Spleen (tissue), 11 donors: ENCODE measurements at regions not wholly inside any gene's neighbourhood (a gene's known extent, or its start where the extent isn't known, plus 50 kb on each side); places are given as distances from the start of the nearest gene placed in this dataset.

Source experiments
- DNase-seq: peaks from one replicate; pipeline ENCODE4 v3.0.0-alpha.2; 2020
- H3K27ac ChIP-seq, 8 donors: fragments of 200-600 bp; sonication (generic) in 7 of 8; 1 replicate in 4 of 8; 2 replicates in 4 of 8; pipeline versions ENCODE4 v1.5.0 to v1.8.0; 2016 to 2021; ENCODE audit warnings: inconsistent platforms in 4 of 8, mild to moderate bottlenecking in 4 of 8, moderate library complexity in 1 of 8
- H3K27me3 ChIP-seq, 7 donors: fragments of 200-600 bp; sonication (generic) in 6 of 7; replicated peaks in 1 of 7; 1 replicate in 4 of 7; 2 replicates in 3 of 7; pipeline versions ENCODE4 v1.5.0 to v1.8.0; 2016 to 2021; ENCODE audit warnings: inconsistent platforms in 3 of 7, mild to moderate bottlenecking in 1 of 7
- H3K36me3 ChIP-seq, 6 donors: fragments of 200-600 bp; sonication (generic) in 5 of 6; 1 replicate in 4 of 6; 2 replicates in 2 of 6; pipeline versions ENCODE4 v1.5.0 to v1.8.0; 2016 to 2021; ENCODE audit warnings: inconsistent platforms in 2 of 6
- H3K4me1 ChIP-seq, 6 donors: fragments of 200-600 bp; sonication (generic) in 5 of 6; 1 replicate in 3 of 6; 2 replicates in 3 of 6; pipeline versions ENCODE4 v1.5.0 to v1.8.0; 2016 to 2021; ENCODE audit warnings: inconsistent platforms in 3 of 6
- H3K4me3 ChIP-seq, 8 donors: fragments of 200-600 bp; sonication (generic) in 7 of 8; 1 replicate in 4 of 8; 2 replicates in 4 of 8; pipeline versions ENCODE4 v1.5.0 to v1.8.0; 2016 to 2021; ENCODE audit warnings: inconsistent platforms in 4 of 8, mild to moderate bottlenecking in 4 of 8, moderate library complexity in 2 of 8
- H3K9me3 ChIP-seq, 8 donors: fragments of 200-600 bp; sonication (generic) in 7 of 8; 1 replicate in 4 of 8; 2 replicates in 4 of 8; pipeline versions ENCODE4 v1.5.0 to v1.8.0; 2016 to 2021; ENCODE audit warnings: inconsistent platforms in 4 of 8
- POLR2A ChIP-seq, 3 donors: fragments of 450-650 bp; IDR thresholded peaks; one replicate each; pipeline ENCODE4 v1.5.1; 2017; ENCODE audit warnings: antibody characterized with exemption in 3 of 3, mild to moderate bottlenecking in 1 of 3
- POLR2AphosphoS5 ChIP-seq, 3 donors: sonication (generic); formaldehyde crosslinking; IDR thresholded peaks; one replicate each; pipeline ENCODE4 v1.5.1; 2017; ENCODE audit warnings: antibody characterized with exemption in 3 of 3
- WGBS, 5 donors: extraction: QIAGEN DNeasy Blood & Tissue Kit in 3 of 5; methylation state at CpG; one replicate each; pipeline versions ENCODE4 v1.1.5 to v1.1.7; 2013 to 2018; 5-methylcytosine and 5-hydroxymethylcytosine counted together
- intact Hi-C: fragments of 100-400 bp; cut with DNase I; formaldehyde crosslinking; loops from one replicate; pipeline ENCODE4 v1.15.0; 2023; ENCODE audit warnings: low total_unique reads
- TF ChIP-seq, protein P1 (sequence below), 11 experiments: fragments of 200-600 bp in 7 of 11; fragments of 450-650 bp in 4 of 11; sonication (generic) in 4 of 11; IDR thresholded peaks in 8 of 11; conservative IDR thresholded peaks in 3 of 11; 1 replicate in 7 of 11; 2 replicates in 4 of 11; pipeline versions ENCODE4 v1.4.0 to v1.8.0; 2016 to 2021; ENCODE audit warnings: antibody characterized with exemption in 11 of 11, inconsistent platforms in 4 of 11, mild to moderate bottlenecking in 1 of 11
- donor health status: healthy with polysubstance abuse.
- donor health status: DM: no; HTN: no; CAD: no; lungs with moderate emphysema.
- donor health status: DM: no; HTN: no; CAD: no.
- donor health status: Bipolar disorder and iron deficiency.
- donor health status: healthy.
- donor health status: DM: no; HTN: no; CAD: no.
- donor health status: DM: yes; HTN: yes; CAD: no.

DNA sequence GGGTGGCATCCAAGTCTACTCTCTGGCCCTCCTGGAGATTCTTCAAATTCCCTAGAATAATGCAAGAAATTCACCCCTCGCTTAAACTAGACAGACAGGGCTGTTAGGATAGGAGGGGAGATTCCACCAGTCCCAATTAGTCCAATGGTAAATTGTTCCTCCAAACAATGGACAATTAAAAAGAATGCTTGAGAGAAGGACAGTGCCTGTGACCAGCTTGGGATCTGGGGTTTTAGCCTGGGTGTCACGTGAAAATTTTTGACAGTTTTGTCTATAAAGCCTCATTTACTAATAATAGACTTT, 177.7 kb upstream of the RAB4A start:
- no peak for DNase-seq
- no peaks in the 10 kb centered on the region for H3K27me3 ChIP-seq
- H3K4me1 ChIP-seq = no peaks in the 10 kb centered on the region
- H3K4me3 ChIP-seq = no peak overlapping the region
- intact Hi-C loops = no loop called here
- TF ChIP-seq, protein P1, sequence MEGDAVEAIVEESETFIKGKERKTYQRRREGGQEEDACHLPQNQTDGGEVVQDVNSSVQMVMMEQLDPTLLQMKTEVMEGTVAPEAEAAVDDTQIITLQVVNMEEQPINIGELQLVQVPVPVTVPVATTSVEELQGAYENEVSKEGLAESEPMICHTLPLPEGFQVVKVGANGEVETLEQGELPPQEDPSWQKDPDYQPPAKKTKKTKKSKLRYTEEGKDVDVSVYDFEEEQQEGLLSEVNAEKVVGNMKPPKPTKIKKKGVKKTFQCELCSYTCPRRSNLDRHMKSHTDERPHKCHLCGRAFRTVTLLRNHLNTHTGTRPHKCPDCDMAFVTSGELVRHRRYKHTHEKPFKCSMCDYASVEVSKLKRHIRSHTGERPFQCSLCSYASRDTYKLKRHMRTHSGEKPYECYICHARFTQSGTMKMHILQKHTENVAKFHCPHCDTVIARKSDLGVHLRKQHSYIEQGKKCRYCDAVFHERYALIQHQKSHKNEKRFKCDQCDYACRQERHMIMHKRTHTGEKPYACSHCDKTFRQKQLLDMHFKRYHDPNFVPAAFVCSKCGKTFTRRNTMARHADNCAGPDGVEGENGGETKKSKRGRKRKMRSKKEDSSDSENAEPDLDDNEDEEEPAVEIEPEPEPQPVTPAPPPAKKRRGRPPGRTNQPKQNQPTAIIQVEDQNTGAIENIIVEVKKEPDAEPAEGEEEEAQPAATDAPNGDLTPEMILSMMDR (IDR thresholded peaks at IDR 0.05 in 8 of 11, conservative IDR thresholded peaks at IDR 0.05 in 3 of 11) = no peak
- TF ChIP-seq POLR2AphosphoS5 (IDR thresholded peaks at IDR 0.05) (no peak), POLR2A (IDR thresholded peaks at IDR 0.05) (no peak)
- WGBS, 5 donors = 91 to 96% (median 94%) methylated on average over 2 of the region's 2 CpGs
- no peak overlapping the region for H3K27ac ChIP-seq
- H3K9me3 ChIP-seq = peaks cover 0 to 8% (median 2%) of the 10 kb centered on the region in 8 donors
- no peaks in the 10 kb centered on the region for H3K36me3 ChIP-seq

- Histone ChIP-seq H3K9me3 (peaks cover 0 to 8% (median 2%) of the 10 kb centered on the region in 8 donors), H3K36me3 (no peaks in the 10 kb centered on the region), H3K4me3 (no peak overlapping the region), H3K27ac (no peak overlapping the region), H3K27me3 (no peaks in the 10 kb centered on the region), H3K4me1 (no peaks in the 10 kb centered on the region)
- TF ChIP-seq POLR2A (IDR thresholded peaks at IDR 0.05) = no peak
- TF ChIP-seq, protein P1 (IDR thresholded peaks at IDR 0.05 in 8 of 11, conservative IDR thresholded peaks at IDR 0.05 in 3 of 11) = no peak
- TF ChIP-seq POLR2AphosphoS5 (IDR thresholded peaks at IDR 0.05) = no peak
- WGBS, 5 donors = 79 to 93% (median 91%) methylated on average over 5 of the region's 5 CpGs
- no peak for DNase-seq
- intact Hi-C loops = no loop called here
Measured at GRCh38 chr1:229093609-229094336, 177.1 kb upstream of the RAB4A start.

- no peaks in the 10 kb centered on the region for H3K36me3 ChIP-seq
- DNase-seq = no peak
- H3K4me3 ChIP-seq = no peak overlapping the region
- no peak for TF ChIP-seq POLR2A (IDR thresholded peaks at IDR 0.05)
- TF ChIP-seq POLR2AphosphoS5 (IDR thresholded peaks at IDR 0.05) = no peak
- TF ChIP-seq, protein P1 (IDR thresholded peaks at IDR 0.05 in 8 of 11, conservative IDR thresholded peaks at IDR 0.05 in 3 of 11) = no peak
- H3K27me3 ChIP-seq = no peaks in the 10 kb centered on the region
- H3K4me1 ChIP-seq = no peaks in the 10 kb centered on the region
- H3K27ac ChIP-seq = no peak overlapping the region
- peaks cover 0 to 8% (median 2%) of the 10 kb centered on the region in 8 donors for H3K9me3 ChIP-seq
- intact Hi-C loops = no loop called here
- WGBS, 5 donors = 89 to 95% (median 92%) methylated on average over 13 of the region's 13 CpGs
Measured at GRCh38 chr1:229094476-229095311, 176.2 kb upstream of the RAB4A start.

DNA sequence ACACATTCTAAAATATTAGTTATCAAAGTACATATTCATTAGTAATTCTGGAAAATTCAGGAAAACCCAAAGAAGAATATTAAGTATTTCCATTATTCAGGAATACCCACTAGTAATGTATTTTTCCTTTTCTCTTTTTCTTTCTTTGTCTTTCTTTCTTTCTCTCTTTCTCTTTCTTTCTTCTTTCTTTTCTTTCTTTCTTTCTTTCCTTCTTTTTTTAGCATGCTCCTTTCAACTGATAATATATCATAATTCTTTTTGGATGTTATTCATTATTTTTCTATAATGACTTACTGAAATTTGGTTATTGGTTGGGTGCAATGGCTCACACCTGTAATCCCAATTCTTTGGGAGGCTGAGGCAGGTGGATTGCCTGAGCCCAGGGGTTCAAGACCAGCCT, 175.6 kb upstream of the RAB4A start:
- DNase-seq = no peak
- Histone ChIP-seq H3K27me3 (no peaks in the 10 kb centered on the region), H3K36me3 (no peaks in the 10 kb centered on the region), H3K4me3 (no peak overlapping the region), H3K9me3 (peaks cover 0 to 8% (median 2%) of the 10 kb centered on the region in 8 donors), H3K4me1 (no peaks in the 10 kb centered on the region), H3K27ac (no peak overlapping the region)
- TF ChIP-seq, protein P1 (IDR thresholded peaks at IDR 0.05 in 8 of 11, conservative IDR thresholded peaks at IDR 0.05 in 3 of 11) = no peak
- TF ChIP-seq POLR2A (IDR thresholded peaks at IDR 0.05) = no peak
- no peak for TF ChIP-seq POLR2AphosphoS5 (IDR thresholded peaks at IDR 0.05)
- intact Hi-C loops = no loop called here
